OCI-LY3 (cell line): ENCODE measurements at regions not wholly inside any gene's neighbourhood (a gene's known extent, or its start where the extent isn't known, plus 50 kb on each side); places are given as distances from the start of the nearest gene placed in this dataset.

Experiments
- EZH2phosphoT487 ChIP-seq: fragments of 200-600 bp; shearing (Covaris generic); IDR thresholded peaks from 2 replicates; pipeline ENCODE4 v1.6.1; 2018; ENCODE audit warnings: antibody characterized with exemption, mixed run types, low read depth
- TF ChIP-seq, protein P1 (sequence below): fragments of 200-600, 300-600 bp; sonication (generic); IDR thresholded peaks from 2 replicates; pipeline ENCODE4 v1.5.1; 2014; ENCODE audit warnings: antibody characterized with exemption, low read length, low read depth

DNA sequence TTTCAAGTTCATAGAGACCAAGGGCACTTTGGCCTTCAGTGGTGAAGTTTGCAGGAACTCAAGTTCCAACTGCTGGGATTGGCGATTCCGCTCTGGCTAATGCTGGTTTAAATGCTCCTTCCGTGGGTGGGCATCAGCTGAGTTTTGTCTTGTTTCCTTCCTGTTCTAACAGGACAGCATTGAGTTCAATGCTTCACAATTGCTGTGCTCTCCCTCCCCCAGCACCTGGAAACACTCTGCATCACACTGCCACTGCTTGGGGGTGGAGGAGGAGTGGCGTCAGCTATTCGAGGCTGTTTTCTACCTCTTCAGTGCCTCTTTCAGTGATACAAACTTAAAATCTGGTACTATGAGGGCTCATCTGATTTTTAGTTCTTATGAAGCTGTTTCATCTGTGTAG, 634.9 kb downstream of the FSCB start:
- TF ChIP-seq, protein P1, sequence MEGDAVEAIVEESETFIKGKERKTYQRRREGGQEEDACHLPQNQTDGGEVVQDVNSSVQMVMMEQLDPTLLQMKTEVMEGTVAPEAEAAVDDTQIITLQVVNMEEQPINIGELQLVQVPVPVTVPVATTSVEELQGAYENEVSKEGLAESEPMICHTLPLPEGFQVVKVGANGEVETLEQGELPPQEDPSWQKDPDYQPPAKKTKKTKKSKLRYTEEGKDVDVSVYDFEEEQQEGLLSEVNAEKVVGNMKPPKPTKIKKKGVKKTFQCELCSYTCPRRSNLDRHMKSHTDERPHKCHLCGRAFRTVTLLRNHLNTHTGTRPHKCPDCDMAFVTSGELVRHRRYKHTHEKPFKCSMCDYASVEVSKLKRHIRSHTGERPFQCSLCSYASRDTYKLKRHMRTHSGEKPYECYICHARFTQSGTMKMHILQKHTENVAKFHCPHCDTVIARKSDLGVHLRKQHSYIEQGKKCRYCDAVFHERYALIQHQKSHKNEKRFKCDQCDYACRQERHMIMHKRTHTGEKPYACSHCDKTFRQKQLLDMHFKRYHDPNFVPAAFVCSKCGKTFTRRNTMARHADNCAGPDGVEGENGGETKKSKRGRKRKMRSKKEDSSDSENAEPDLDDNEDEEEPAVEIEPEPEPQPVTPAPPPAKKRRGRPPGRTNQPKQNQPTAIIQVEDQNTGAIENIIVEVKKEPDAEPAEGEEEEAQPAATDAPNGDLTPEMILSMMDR: no peak
- TF ChIP-seq EZH2phosphoT487: no peak
